ENCODE measurements at regions not wholly inside any gene's neighbourhood (a gene's known extent, or its start where the extent isn't known, plus 50 kb on each side); places are given as distances from the start of the nearest gene placed in this dataset.

- intact Hi-C loops (cut with micrococcal nuclease; ENCODE audit: unreplicated experiment) = no loop called here
- no peak overlapping the region for H3K4me3 ChIP-seq
- ChIA-PET CTCF (no interaction called here), POLR2A (ENCODE audit: unreplicated experiment) (no interaction called here)
- no peaks in the 10 kb centered on the region for H3K9me2 ChIP-seq (ENCODE audit: insufficient read depth)
- H3F3A ChIP-seq (ENCODE audit: insufficient read depth, low read depth) = no peaks in the 10 kb centered on the region
- no peak for DNase-seq
- peaks cover 5% of the 10 kb centered on the region; the same call in 1 of the 2 replicates for H3K27me3 ChIP-seq (ENCODE audit: insufficient read depth, low read depth)
- no peak overlapping the region for H2AFZ ChIP-seq
- no peak for TF ChIP-seq EZH2 (IDR thresholded peaks at IDR 0.05; ENCODE audit: low read depth)
- TF ChIP-seq CTCF (conservative IDR thresholded peaks at IDR 0.05) = no peak
- H3K36me3 ChIP-seq (ENCODE audit: low read depth) = no peaks in the 10 kb centered on the region
- H3K4me1 ChIP-seq (replicated peaks; ENCODE audit: insufficient read depth) = no peaks in the 10 kb centered on the region
- H3K9me3 ChIP-seq (ENCODE audit: insufficient read depth, low read depth) = no peaks in the 10 kb centered on the region
- H3K27ac ChIP-seq = no peak overlapping the region
- no TSS peak for BruUV-seq (replicated peaks)
- no peak overlapping the region for H3K4me2 ChIP-seq
- H4K20me1 ChIP-seq (ENCODE audit: insufficient read depth) = no peaks in the 10 kb centered on the region
- H3K79me2 ChIP-seq (ENCODE audit: low read depth) = no peaks in the 10 kb centered on the region
Measured at GRCh38 chr5:160484678-160485077, 63.0 kb downstream of the PTTG1 start.

DNA sequence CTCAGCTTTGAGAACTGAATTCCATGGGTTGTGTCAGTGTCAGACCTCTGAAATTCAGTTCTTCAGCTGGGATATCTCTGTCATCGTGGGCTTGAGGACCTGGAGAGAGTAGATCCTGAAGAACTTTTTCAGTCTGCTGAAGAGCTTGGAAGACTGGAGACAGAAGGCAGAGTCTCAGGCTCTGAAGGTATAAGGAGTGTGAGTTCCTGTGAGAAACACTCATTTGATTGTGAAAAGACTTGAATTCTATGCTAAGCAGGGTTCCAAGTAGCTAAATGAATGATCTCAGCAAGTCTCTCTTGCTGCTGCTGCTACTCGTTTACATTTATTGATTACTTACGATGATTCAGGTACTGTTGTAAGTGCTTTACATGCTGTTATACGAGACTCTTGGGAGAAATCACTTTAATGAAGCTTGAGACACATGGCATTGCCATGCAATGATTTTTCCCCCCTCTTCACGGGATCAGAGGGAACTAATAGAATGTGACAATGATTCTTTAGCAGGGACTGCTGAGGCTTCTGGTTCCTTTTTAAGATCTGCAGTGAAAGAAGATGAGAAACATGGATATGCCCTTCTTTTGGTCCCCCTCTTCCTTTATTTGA, 63.8 kb downstream of the PTTG1 start:
- Histone ChIP-seq H2AFZ (no peak overlapping the region), H3K27ac (no peak overlapping the region), H3K9me2 (ENCODE audit: insufficient read depth) (no peaks in the 10 kb centered on the region), H3K79me2 (ENCODE audit: low read depth) (no peaks in the 10 kb centered on the region), H4K20me1 (ENCODE audit: insufficient read depth) (no peaks in the 10 kb centered on the region), H3K4me3 (no peak overlapping the region), H3K4me1 (replicated peaks; ENCODE audit: insufficient read depth) (no peaks in the 10 kb centered on the region), H3K27me3 (ENCODE audit: insufficient read depth, low read depth) (peaks cover 5% of the 10 kb centered on the region; the same call in 1 of the 2 replicates), H3K4me2 (no peak overlapping the region), H3K36me3 (ENCODE audit: low read depth) (no peaks in the 10 kb centered on the region), H3F3A (ENCODE audit: insufficient read depth, low read depth) (no peaks in the 10 kb centered on the region), H3K9me3 (ENCODE audit: insufficient read depth, low read depth) (no peaks in the 10 kb centered on the region)
- no TSS peak for BruUV-seq (replicated peaks)
- CTCF ChIA-PET = no interaction called here
- DNase-seq = no peak
- TF ChIP-seq EZH2 (IDR thresholded peaks at IDR 0.05; ENCODE audit: low read depth) = no peak
- no peak for TF ChIP-seq CTCF (conservative IDR thresholded peaks at IDR 0.05)
- intact Hi-C loops (cut with micrococcal nuclease; ENCODE audit: unreplicated experiment) = no loop called here
- POLR2A ChIA-PET (ENCODE audit: unreplicated experiment) = no interaction called here

DNA sequence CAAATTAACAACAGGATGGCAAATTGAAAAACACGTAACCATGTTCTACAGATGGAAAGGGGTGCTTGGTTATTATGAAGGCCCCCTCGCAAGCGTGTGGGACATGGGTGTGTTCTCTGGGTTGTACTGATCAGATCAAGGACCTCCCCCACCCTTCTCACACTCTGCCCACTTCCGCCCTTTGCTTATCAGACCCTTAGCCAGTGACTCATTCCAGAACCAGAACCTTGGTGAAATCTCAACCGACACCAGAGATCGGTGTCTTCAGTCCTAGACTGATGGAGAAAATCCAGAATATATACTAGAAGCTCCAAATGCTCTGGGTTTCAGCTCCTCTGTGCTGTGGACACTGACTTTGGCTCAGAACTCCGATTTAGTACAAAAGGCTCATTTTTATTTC, 64.9 kb downstream of the PTTG1 start:
- no peaks in the 10 kb centered on the region for H3K79me2 ChIP-seq (ENCODE audit: low read depth)
- peaks cover 5% of the 10 kb centered on the region; the same call in 1 of the 2 replicates for H3K27me3 ChIP-seq (ENCODE audit: insufficient read depth, low read depth)
- no peaks in the 10 kb centered on the region for H4K20me1 ChIP-seq (ENCODE audit: insufficient read depth)
- no peak overlapping the region for H3K4me3 ChIP-seq
- H3K9me3 ChIP-seq (ENCODE audit: insufficient read depth, low read depth) = no peaks in the 10 kb centered on the region
- ChIA-PET CTCF (no interaction called here), POLR2A (ENCODE audit: unreplicated experiment) (no interaction called here)
- no peak overlapping the region for H3K4me2 ChIP-seq
- no peaks in the 10 kb centered on the region for H3K9me2 ChIP-seq (ENCODE audit: insufficient read depth)
- no peaks in the 10 kb centered on the region for H3K36me3 ChIP-seq (ENCODE audit: low read depth)
- no TSS peak for BruUV-seq (replicated peaks)
- H3K4me1 ChIP-seq (replicated peaks; ENCODE audit: insufficient read depth) = no peaks in the 10 kb centered on the region
- intact Hi-C loops (cut with micrococcal nuclease; ENCODE audit: unreplicated experiment) = no loop called here
- TF ChIP-seq CTCF (conservative IDR thresholded peaks at IDR 0.05) = no peak
- no peak for TF ChIP-seq EZH2 (IDR thresholded peaks at IDR 0.05; ENCODE audit: low read depth)
- H3K27ac ChIP-seq = no peak overlapping the region
- H2AFZ ChIP-seq = no peak overlapping the region
- no peak for DNase-seq
- no peaks in the 10 kb centered on the region for H3F3A ChIP-seq (ENCODE audit: insufficient read depth, low read depth)
